D721Med (cell line): ENCODE measurements at regions not wholly inside any gene's neighbourhood (a gene's known extent, or its start where the extent isn't known, plus 50 kb on each side); places are given as distances from the start of the nearest gene placed in this dataset.

Experiments used
- DNase-seq: peaks from one replicate; pipeline ENCODE4 v3.0.0; 2011; ENCODE audit warnings: low spot score; ENCODE audit not compliant: insufficient read length
- FAIRE-seq: peaks from 2 replicates; lab custom pipeline; 2011; peaks lifted over from hg19 to GRCh38; lab: Jason Lieb, UNC
- CTCF ChIP-seq: IDR thresholded peaks from 2 replicates; pipeline ENCODE4 v1.5.1; 2012; ENCODE audit warnings: mild to moderate bottlenecking, control low read depth; ENCODE audit not compliant: insufficient read depth; ENCODE audit errors: missing control alignments

- DNase-seq (no peak), FAIRE-seq (no peak)
- no peak for TF ChIP-seq CTCF
Measured at GRCh38 chr10:109126541-109126940, 796.8 kb downstream of the XPNPEP1 start.

GRCh38 chr10:109126016-109126415, 797.3 kb downstream of the XPNPEP1 start:
- FAIRE-seq (no peak), DNase-seq (no peak)
- TF ChIP-seq CTCF = peak; percentile 6

GRCh38 chr10:109115179-109115578, 808.1 kb downstream of the XPNPEP1 start:
- TF ChIP-seq CTCF = no peak
- FAIRE-seq (no peak), DNase-seq (no peak)

GRCh38 chr10:109114579-109114978, 808.7 kb downstream of the XPNPEP1 start:
- no peak for TF ChIP-seq CTCF
- FAIRE-seq (no peak), DNase-seq (no peak)

GRCh38 chr10:109106604-109107003, 816.7 kb downstream of the XPNPEP1 start:
- FAIRE-seq (no peak), DNase-seq (no peak)
- no peak for TF ChIP-seq CTCF

GRCh38 chr10:109105725-109106124, 817.6 kb downstream of the XPNPEP1 start:
- no peak for TF ChIP-seq CTCF
- DNase-seq (no peak), FAIRE-seq (no peak)

- FAIRE-seq = no peak
- DNase-seq = no peak
- no peak for TF ChIP-seq CTCF
Measured at GRCh38 chr10:109104806-109105205, 818.5 kb downstream of the XPNPEP1 start.
